Loucy (cell line): ENCODE measurements at regions not wholly inside any gene's neighbourhood (a gene's known extent, or its start where the extent isn't known, plus 50 kb on each side); places are given as distances from the start of the nearest gene placed in this dataset.

Experiments used
- H2AFZ ChIP-seq: fragments of 200-600 bp; sonication (generic); 2 replicates; pipeline ENCODE4 v1.6.0; 2016; ENCODE audit warnings: antibody characterized with exemption, mild to moderate bottlenecking, low read length, moderate library complexity
- H3F3A ChIP-seq: fragments of 200-600 bp; 2 replicates; pipeline ENCODE4 v1.6.0; 2016; ENCODE audit warnings: antibody characterized with exemption, low read depth, mild to moderate bottlenecking
- H3K27me3 ChIP-seq: fragments of 200-600 bp; sonication (generic); 2 replicates; pipeline ENCODE4 v1.6.1; 2014; ENCODE audit warnings: low read length, mild to moderate bottlenecking; ENCODE audit not compliant: insufficient read depth, poor library complexity, severe bottlenecking
- H3K36me3 ChIP-seq: fragments of 200-600 bp; sonication (generic); 2 replicates; pipeline ENCODE4 v1.6.1; 2016; ENCODE audit warnings: low read length; ENCODE audit not compliant: insufficient read depth
- H3K4me1 ChIP-seq: fragments of 200-600 bp; sonication (generic); 2 replicates; pipeline ENCODE4 v1.5.1; 2014; ENCODE audit warnings: low read length, mild to moderate bottlenecking; ENCODE audit not compliant: insufficient read depth, poor library complexity, severe bottlenecking
- H3K4me2 ChIP-seq: fragments of 200-600 bp; sonication (generic); 2 replicates; pipeline ENCODE4 v1.6.0; 2014; ENCODE audit warnings: antibody characterized with exemption, low read length, low read depth, mild to moderate bottlenecking; ENCODE audit not compliant: poor library complexity, severe bottlenecking
- H3K4me3 ChIP-seq: fragments of 200-600 bp; sonication (generic); 2 replicates; pipeline ENCODE4 v1.5.1; 2014; ENCODE audit warnings: low read length, mild to moderate bottlenecking, mixed read lengths; ENCODE audit not compliant: poor library complexity, severe bottlenecking
- H3K79me2 ChIP-seq: fragments of 200-600 bp; sonication (generic); 2 replicates; pipeline ENCODE4 v1.6.1; 2014; ENCODE audit warnings: low read length; ENCODE audit not compliant: insufficient read depth
- H3K9ac ChIP-seq: fragments of 200-600 bp; sonication (generic); 2 replicates; pipeline ENCODE4 v1.6.0; 2014; ENCODE audit warnings: mild to moderate bottlenecking, low read depth, low read length, moderate library complexity; ENCODE audit not compliant: poor library complexity, severe bottlenecking
- H3K9me2 ChIP-seq: fragments of 200-600 bp; sonication (generic); replicated peaks from 2 replicates; pipeline ENCODE4 v1.6.1; 2016; ENCODE audit warnings: low read depth, low read length, mixed read lengths
- H3K9me3 ChIP-seq: fragments of 200-600 bp; sonication (generic); 2 replicates; pipeline ENCODE4 v1.6.1; 2014; ENCODE audit warnings: mild to moderate bottlenecking, antibody characterized with exemption, low read length, low read depth; ENCODE audit not compliant: insufficient read depth
- H4K20me1 ChIP-seq: fragments of 200-600 bp; sonication (generic); 2 replicates; pipeline ENCODE4 v1.6.0; 2014; ENCODE audit warnings: antibody characterized with exemption, low read length, mild to moderate bottlenecking; ENCODE audit not compliant: insufficient read depth, poor library complexity, severe bottlenecking
- CTCF ChIP-seq: fragments of 200-600 bp; sonication (generic); conservative IDR thresholded peaks from 2 replicates; pipeline ENCODE4 v1.5.1; 2014; ENCODE audit warnings: mild to moderate bottlenecking, antibody characterized with exemption, low read length
- EZH2phosphoT487 ChIP-seq: fragments of 200-600 bp; IDR thresholded peaks from 2 replicates; pipeline ENCODE4 v1.6.1; 2018; ENCODE audit warnings: antibody characterized with exemption, mild to moderate bottlenecking, moderate library complexity, borderline replicate concordance

GRCh38 chr5:173435447-173435846 lies 107.2 kb upstream of the STC2 start:
- Histone ChIP-seq H3K9me3 (no peaks in the 10 kb centered on the region), H4K20me1 (no peaks in the 10 kb centered on the region), H3K4me2 (no peak overlapping the region), H3K9me2 (no peaks in the 10 kb centered on the region), H3K36me3 (no peaks in the 10 kb centered on the region), H2AFZ (no peak overlapping the region), H3K79me2 (no peaks in the 10 kb centered on the region), H3K4me3 (no peak overlapping the region), H3K9ac (no peak overlapping the region), H3K4me1 (no peaks in the 10 kb centered on the region), H3F3A (no peaks in the 10 kb centered on the region), H3K27me3 (no peaks in the 10 kb centered on the region)
- no peak for TF ChIP-seq EZH2phosphoT487
- no peak for TF ChIP-seq CTCF

- TF ChIP-seq CTCF (no peak), EZH2phosphoT487 (no peak)
- H3K79me2 ChIP-seq, result no peaks in the 10 kb centered on the region
- no peaks in the 10 kb centered on the region for H3K4me1 ChIP-seq
- no peaks in the 10 kb centered on the region for H3K9me3 ChIP-seq
- no peak overlapping the region for H3K4me2 ChIP-seq
- H4K20me1 ChIP-seq, result no peaks in the 10 kb centered on the region
- no peaks in the 10 kb centered on the region for H3F3A ChIP-seq
- H3K4me3 ChIP-seq, result no peak overlapping the region
- H3K36me3 ChIP-seq, result no peaks in the 10 kb centered on the region
- no peak overlapping the region for H2AFZ ChIP-seq
- H3K27me3 ChIP-seq, result no peaks in the 10 kb centered on the region
- H3K9me2 ChIP-seq, result no peaks in the 10 kb centered on the region
- no peak overlapping the region for H3K9ac ChIP-seq
Observed at GRCh38 chr5:173434270-173434669, 106.1 kb upstream of the STC2 start.

- Histone ChIP-seq H3K9ac (no peak overlapping the region), H3K27me3 (no peaks in the 10 kb centered on the region), H3K79me2 (no peaks in the 10 kb centered on the region), H3K4me3 (no peak overlapping the region), H2AFZ (no peak overlapping the region), H3K4me1 (no peaks in the 10 kb centered on the region), H4K20me1 (no peaks in the 10 kb centered on the region), H3K36me3 (no peaks in the 10 kb centered on the region), H3K9me2 (no peaks in the 10 kb centered on the region), H3K9me3 (no peaks in the 10 kb centered on the region), H3F3A (no peaks in the 10 kb centered on the region), H3K4me2 (no peak overlapping the region)
- TF ChIP-seq EZH2phosphoT487 (no peak), CTCF (no peak)
Observed at GRCh38 chr5:173430394-173430793, 102.2 kb upstream of the STC2 start.
